Nephron progenitor cell (in vitro differentiated cells): ENCODE measurements at regions not wholly inside any gene's neighbourhood (a gene's known extent, or its start where the extent isn't known, plus 50 kb on each side); places are given as distances from the start of the nearest gene placed in this dataset.
A peak's percentile ranks its signal among the peaks of the same experiment; 100 is the strongest.

Experiments used
- DNase-seq: peaks from one replicate; pipeline ENCODE4 v3.0.0; 2021
- H3K27ac Mint-ChIP-seq: 2 replicates; pipeline ENCODE4 v1.8.0; 2021; ENCODE audit warnings: mild to moderate bottlenecking, moderate library complexity, mixed read lengths
- H3K27me3 Mint-ChIP-seq: 2 replicates; pipeline ENCODE4 v1.8.0; 2021; ENCODE audit warnings: mild to moderate bottlenecking, low read depth, mixed read lengths; ENCODE audit not compliant: poor library complexity
- H3K36me3 Mint-ChIP-seq: 2 replicates; pipeline ENCODE4 v1.8.0; 2021; ENCODE audit warnings: low read depth, mixed read lengths
- H3K4me1 Mint-ChIP-seq: 2 replicates; pipeline ENCODE4 v1.8.0; 2021; ENCODE audit warnings: mixed read lengths
- H3K4me3 Mint-ChIP-seq: 2 replicates; pipeline ENCODE4 v1.8.0; 2021; ENCODE audit warnings: mild to moderate bottlenecking, moderate library complexity, mixed read lengths
- H3K9me3 Mint-ChIP-seq: 2 replicates; pipeline ENCODE4 v1.8.0; 2021; ENCODE audit warnings: mild to moderate bottlenecking, moderate library complexity, mixed read lengths
- CTCF ChIP-seq: fragments of 200-600 bp; sonication (generic); IDR thresholded peaks from 2 replicates; pipeline ENCODE4 v1.5.0; 2021; ENCODE audit warnings: antibody characterized with exemption

- Mint-ChIP-seq H3K27me3 (peaks cover 13% of the 10 kb centered on the region), H3K4me3 (no peak overlapping the region), H3K9me3 (peaks cover 18% of the 10 kb centered on the region), H3K4me1 (peaks cover 14% of the 10 kb centered on the region), H3K36me3 (peaks cover 5% of the 10 kb centered on the region), H3K27ac (no peak overlapping the region)
- DNase-seq, result no peak
- TF ChIP-seq CTCF, result no peak
Observed at GRCh38 chr1:208807446-208808127, 563.4 kb upstream of the PLXNA2 start.

GRCh38 chr1:208808301-208808700 is 564.1 kb upstream of the PLXNA2 start:
- peaks cover 18% of the 10 kb centered on the region for H3K9me3 Mint-ChIP-seq
- H3K4me1 Mint-ChIP-seq, result peaks cover 6% of the 10 kb centered on the region
- DNase-seq, result no peak
- H3K27me3 Mint-ChIP-seq, result peaks cover 13% of the 10 kb centered on the region
- H3K27ac Mint-ChIP-seq, result no peak overlapping the region
- TF ChIP-seq CTCF, result no peak
- peaks cover 5% of the 10 kb centered on the region for H3K36me3 Mint-ChIP-seq
- no peak overlapping the region for H3K4me3 Mint-ChIP-seq

GRCh38 chr1:208809876-208810275 is 565.7 kb upstream of the PLXNA2 start:
- Mint-ChIP-seq H3K9me3 (peaks cover 13% of the 10 kb centered on the region), H3K36me3 (peaks cover 4% of the 10 kb centered on the region)

GRCh38 chr1:208818770-208819445 is 574.7 kb upstream of the PLXNA2 start:
- Mint-ChIP-seq H3K4me1 (peaks cover 68% of the 10 kb centered on the region), H3K9me3 (no peaks in the 10 kb centered on the region), H3K27me3 (peaks cover 8% of the 10 kb centered on the region), H3K36me3 (no peaks in the 10 kb centered on the region), H3K4me3 (no peak overlapping the region), H3K27ac (no peak overlapping the region)
- no peak for DNase-seq
- no peak for TF ChIP-seq CTCF

More at GRCh38 chr1:208809876-208810275, 565.7 kb upstream of the PLXNA2 start:
- no peak overlapping the region for H3K4me3 Mint-ChIP-seq
- DNase-seq, result no peak
- no peak overlapping the region for H3K27ac Mint-ChIP-seq
- H3K27me3 Mint-ChIP-seq, result peaks cover 13% of the 10 kb centered on the region
- no peak for TF ChIP-seq CTCF
- H3K4me1 Mint-ChIP-seq, result no peaks in the 10 kb centered on the region

- no peak for DNase-seq
- Mint-ChIP-seq H3K4me3 (no peak overlapping the region), H3K27ac (peak overlapping the region; percentile 47), H3K9me3 (no peaks in the 10 kb centered on the region), H3K36me3 (no peaks in the 10 kb centered on the region), H3K4me1 (peaks cover 70% of the 10 kb centered on the region), H3K27me3 (peaks cover 9% of the 10 kb centered on the region)
- TF ChIP-seq CTCF, result no peak
Observed at GRCh38 chr1:208820580-208821212, 576.5 kb upstream of the PLXNA2 start.
